ENCODE measurements at regions not wholly inside any gene's neighbourhood (a gene's known extent, or its start where the extent isn't known, plus 50 kb on each side); places are given as distances from the start of the nearest gene placed in this dataset.
"Not testable (repeated sequence)": the region's sequence is repeated elsewhere in the genome, so short reads cannot be mapped to it uniquely, and the experiment has no call there.

DNA sequence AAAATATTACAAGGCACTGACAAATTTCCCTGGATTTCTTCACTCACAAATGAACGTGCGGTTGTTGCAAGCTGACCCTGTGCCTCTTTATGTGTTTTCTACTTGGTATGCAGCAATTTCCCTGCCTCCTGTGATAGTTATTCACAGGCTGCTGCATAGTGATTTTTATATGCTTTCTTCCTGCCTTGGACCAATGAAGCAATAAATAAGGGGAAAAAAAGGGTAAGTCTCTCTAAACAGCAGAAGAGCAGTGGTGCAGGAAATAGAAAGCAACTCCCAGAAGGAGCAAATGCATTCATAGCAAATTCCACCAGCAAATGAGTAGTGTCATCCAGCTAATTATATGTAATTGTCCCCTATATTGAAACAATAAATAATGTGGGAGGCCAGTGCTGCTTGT lies 737.9 kb downstream of the GALC start:
- Mint-ChIP-seq H3K9me3 (peaks cover 12% of the 10 kb centered on the region), H3K27ac (no peak overlapping the region), H3K27me3 (no peaks in the 10 kb centered on the region), H3K4me1 (ENCODE audit: low read depth) (no peaks in the 10 kb centered on the region), H3K4me3 (no peak overlapping the region), H3K36me3 (no peaks in the 10 kb centered on the region)
- intact Hi-C loops (cut with micrococcal nuclease), result no loop called here
- CTCF ChIA-PET, result no interaction called here
- DNase-seq, result no peak
- POLR2A ChIA-PET, result no interaction called here

DNA sequence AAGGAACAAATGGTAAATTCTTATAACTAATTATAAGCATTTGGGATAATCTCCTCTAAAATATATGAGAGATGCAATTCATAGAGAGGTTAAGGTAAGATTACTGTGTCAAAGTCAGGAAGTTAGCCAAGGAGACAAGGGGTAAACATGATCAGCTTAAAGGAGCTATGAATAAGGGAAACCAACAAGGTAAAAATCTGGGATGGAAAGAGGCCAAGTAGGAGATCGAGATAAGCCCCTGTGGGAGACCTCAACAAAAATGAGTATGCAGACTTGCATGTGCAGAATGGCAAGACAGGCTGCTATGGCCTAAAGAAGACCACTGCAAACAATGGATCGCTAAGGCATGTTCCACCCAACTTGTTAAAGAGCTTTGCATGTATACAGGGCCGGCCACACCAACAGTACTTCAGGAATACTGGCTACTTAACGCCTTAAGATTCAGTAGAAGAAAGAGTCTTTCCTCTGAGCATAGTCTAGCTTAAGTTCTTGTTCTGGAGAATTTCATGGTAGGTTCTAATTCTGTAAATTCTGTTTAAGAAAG lies 738.6 kb downstream of the GALC start:
- CTCF ChIA-PET, result no interaction called here
- Mint-ChIP-seq H3K4me3 (no peak overlapping the region), H3K27ac (no peak overlapping the region), H3K27me3 (no peaks in the 10 kb centered on the region), H3K36me3 (no peaks in the 10 kb centered on the region), H3K4me1 (ENCODE audit: low read depth) (no peaks in the 10 kb centered on the region), H3K9me3 (peaks cover 12% of the 10 kb centered on the region)
- POLR2A ChIA-PET, result no interaction called here
- no peak for DNase-seq
- intact Hi-C loops (cut with micrococcal nuclease), result no loop called here

DNA sequence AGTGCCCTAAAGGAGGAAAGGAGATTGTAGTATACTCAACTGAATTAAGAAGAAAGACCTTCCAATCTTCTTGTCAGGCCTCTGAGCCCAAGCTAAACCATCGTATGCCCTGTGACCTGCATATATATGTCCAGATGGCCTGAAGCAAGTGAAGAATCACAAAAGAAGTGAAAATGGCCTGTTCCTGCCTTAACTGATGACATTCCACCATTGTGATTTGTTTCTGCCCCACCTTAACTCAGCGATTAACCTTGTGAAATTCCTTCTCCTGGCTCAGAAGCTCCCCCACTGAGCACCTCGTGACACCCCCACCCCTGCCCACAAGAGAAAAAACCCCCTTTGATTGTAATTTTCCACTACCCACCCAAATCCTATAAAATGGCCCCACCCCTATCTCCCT lies 739.2 kb downstream of the GALC start:
- H3K9me3 Mint-ChIP-seq, result peaks cover 12% of the 10 kb centered on the region
- H3K27ac Mint-ChIP-seq; POLR2A ChIA-PET; CTCF ChIA-PET; H3K4me1 Mint-ChIP-seq (ENCODE audit: low read depth); H3K27me3 Mint-ChIP-seq; intact Hi-C loops (cut with micrococcal nuclease); DNase-seq; H3K4me3 Mint-ChIP-seq; H3K36me3 Mint-ChIP-seq: not testable (repeated sequence)

DNA sequence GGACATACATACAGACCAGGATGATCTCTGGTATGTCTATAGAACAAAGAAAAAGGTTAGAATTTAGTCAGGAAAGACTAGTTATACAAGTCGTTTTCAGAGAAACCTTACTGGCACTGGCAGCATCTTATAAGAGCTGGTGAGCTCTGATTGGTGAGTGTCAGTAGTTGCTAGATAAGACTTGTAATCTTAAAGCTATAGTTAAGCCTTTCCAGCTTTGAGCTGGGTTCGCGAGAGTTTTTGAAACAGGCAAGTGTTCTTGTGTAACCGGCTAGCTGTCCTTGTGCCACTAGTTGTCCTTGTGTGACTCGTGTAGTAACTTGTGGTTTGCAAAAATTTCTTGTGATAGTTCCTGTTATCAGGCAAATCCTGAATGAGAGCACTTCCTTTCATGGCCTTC lies 740.9 kb downstream of the GALC start:
- intact Hi-C loops (cut with micrococcal nuclease), result no loop called here
- Mint-ChIP-seq H3K4me3 (no peak overlapping the region), H3K9me3 (peaks cover 12% of the 10 kb centered on the region), H3K4me1 (ENCODE audit: low read depth) (no peaks in the 10 kb centered on the region), H3K27me3 (no peaks in the 10 kb centered on the region), H3K36me3 (no peaks in the 10 kb centered on the region), H3K27ac (no peak overlapping the region)
- ChIA-PET POLR2A (no interaction called here), CTCF (no interaction called here)
- DNase-seq, result no peak

DNA sequence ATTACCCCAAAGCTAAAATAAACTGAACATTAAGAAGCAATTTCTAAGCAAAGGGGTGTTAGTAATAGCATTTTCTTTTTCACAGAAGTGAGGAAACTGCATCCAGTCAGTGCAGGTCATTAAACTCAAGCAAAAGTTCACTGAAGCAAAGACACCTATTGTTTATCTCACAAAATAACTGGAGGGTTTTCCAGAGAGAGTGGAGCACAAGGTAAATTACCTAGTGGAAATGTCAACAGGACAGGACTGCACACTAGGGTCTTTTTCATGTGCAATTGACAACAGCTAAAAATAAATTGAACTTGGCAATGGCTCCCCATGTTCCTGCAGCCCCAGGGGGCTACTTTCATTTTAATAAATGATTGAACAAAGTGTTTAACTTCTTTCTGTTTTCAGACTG lies 742.0 kb downstream of the GALC start:
- ChIA-PET CTCF (no interaction called here), POLR2A (no interaction called here)
- Mint-ChIP-seq H3K4me3 (no peak overlapping the region), H3K27me3 (no peaks in the 10 kb centered on the region), H3K4me1 (ENCODE audit: low read depth) (no peaks in the 10 kb centered on the region), H3K9me3 (peaks cover 13% of the 10 kb centered on the region), H3K27ac (no peak overlapping the region), H3K36me3 (no peaks in the 10 kb centered on the region)
- intact Hi-C loops (cut with micrococcal nuclease), result no loop called here
- DNase-seq, result no peak

DNA sequence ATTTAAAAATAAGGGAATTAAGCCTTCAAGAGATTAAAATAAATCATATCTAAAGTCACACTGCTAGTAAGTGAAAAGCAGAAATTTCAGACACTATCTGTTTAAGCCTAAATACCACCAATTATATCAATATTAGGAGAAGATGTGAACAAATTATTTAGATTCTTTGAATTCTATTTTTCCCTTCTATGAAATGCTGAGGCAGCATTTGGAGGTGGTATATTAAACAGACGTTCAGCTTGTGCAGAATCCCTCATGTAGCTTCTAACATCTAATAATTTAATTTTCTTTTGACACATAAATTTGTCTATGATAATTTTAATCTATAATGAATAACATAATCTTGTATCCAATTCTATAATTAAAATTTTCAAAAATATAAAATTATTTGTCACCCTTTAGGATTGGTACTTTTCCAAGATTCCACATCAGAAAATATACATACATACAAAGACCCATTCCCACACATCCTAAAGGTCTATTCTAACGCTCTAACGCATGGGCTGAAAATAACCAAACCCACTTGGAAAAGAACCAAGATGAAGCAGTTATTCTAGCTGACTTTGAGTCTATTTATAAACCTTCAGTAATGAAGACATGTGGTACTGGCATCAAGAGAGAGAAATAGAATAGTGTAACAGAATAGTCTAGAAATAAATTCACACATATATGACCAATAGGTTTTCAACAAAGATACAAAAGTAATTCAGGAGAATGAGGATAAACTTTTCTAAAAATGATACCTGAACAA lies 751.8 kb downstream of the GALC start:
- Mint-ChIP-seq H3K27me3 (no peaks in the 10 kb centered on the region), H3K9me3 (peaks cover 11% of the 10 kb centered on the region), H3K36me3 (no peaks in the 10 kb centered on the region), H3K27ac (no peak overlapping the region), H3K4me1 (ENCODE audit: low read depth) (no peaks in the 10 kb centered on the region), H3K4me3 (no peak overlapping the region)
- CTCF ChIA-PET, result no interaction called here
- POLR2A ChIA-PET, result no interaction called here
- no peak for DNase-seq
- intact Hi-C loops (cut with micrococcal nuclease), result no loop called here

DNA sequence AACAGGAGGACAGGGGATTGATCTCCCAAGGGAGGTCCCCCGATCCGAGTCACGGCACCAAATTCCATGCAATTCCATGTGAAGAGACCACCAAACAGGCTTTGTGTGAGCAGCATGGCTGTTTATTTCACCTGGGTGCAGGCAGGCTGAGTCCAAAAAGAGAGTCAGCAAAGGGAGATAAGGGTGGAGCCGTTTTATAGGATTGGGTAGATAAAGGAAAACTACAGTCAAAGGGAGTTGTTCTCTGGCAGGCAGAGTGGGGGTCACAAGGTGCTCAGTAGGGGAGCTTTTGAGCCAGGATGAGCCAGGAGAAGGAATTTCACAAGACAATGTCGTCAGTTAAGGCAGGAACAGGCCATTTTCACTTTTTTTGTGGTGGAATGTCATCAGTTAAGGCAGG lies 752.7 kb downstream of the GALC start:
- H3K9me3 Mint-ChIP-seq, result peaks cover 11% of the 10 kb centered on the region
- H3K4me3 Mint-ChIP-seq; H3K36me3 Mint-ChIP-seq; H3K27me3 Mint-ChIP-seq; CTCF ChIA-PET; DNase-seq; intact Hi-C loops (cut with micrococcal nuclease); POLR2A ChIA-PET; H3K4me1 Mint-ChIP-seq (ENCODE audit: low read depth); H3K27ac Mint-ChIP-seq: not testable (repeated sequence)

DNA sequence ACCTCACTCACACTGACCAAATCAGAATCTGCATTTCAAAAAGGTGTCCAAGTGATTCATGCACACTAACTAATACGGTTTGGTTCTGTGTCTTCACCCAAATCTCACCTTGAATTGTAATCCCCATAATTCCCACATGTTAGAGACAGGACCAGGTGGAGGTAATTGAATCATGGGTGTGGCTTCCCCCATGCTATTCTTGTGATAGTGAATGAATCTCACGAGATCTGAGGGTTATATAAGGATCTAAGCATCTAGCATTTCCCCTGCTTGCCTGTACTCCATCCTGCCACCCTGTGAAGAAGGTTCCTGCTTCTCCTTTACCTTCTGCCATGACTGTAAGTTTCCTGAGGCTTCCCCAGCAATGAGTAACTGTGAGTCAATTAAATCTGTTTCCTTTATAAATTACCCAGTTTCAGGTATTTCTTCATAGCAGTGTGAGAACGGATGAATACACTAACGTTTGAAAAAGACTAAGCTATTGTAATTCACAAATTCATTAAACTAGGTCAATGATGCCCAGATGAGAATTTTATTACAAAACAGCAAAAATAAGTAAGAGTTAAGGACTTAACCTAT lies 759.1 kb downstream of the GALC start:
- H3K27ac Mint-ChIP-seq, result no peak overlapping the region
- no peak for DNase-seq
- no peaks in the 10 kb centered on the region for H3K4me1 Mint-ChIP-seq (ENCODE audit: low read depth)
- POLR2A ChIA-PET, result no interaction called here
- no peak overlapping the region for H3K4me3 Mint-ChIP-seq
- CTCF ChIA-PET, result no interaction called here
- no peaks in the 10 kb centered on the region for H3K36me3 Mint-ChIP-seq
- no peaks in the 10 kb centered on the region for H3K27me3 Mint-ChIP-seq
- peaks cover 15% of the 10 kb centered on the region for H3K9me3 Mint-ChIP-seq
- intact Hi-C loops (cut with micrococcal nuclease), result no loop called here

DNA sequence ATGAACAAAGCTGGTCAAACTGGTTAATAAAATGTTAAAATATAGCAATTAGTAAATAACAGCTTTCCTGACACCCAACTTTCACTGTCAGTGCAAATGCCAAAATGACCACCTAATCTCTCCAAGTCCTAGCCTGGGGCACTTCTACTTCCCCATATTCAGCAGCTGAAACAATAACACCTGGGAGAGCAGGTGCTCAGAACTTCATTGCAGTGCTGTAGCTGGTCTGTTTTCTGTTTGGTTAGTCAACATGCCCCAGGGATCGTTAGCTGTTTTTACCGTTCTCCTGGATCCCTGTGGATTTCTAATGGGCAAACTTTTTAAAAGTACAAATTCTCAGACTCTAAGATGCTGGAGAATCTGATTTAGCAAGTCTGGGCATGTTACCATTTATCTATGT lies 759.7 kb downstream of the GALC start:
- Mint-ChIP-seq H3K9me3 (peaks cover 12% of the 10 kb centered on the region), H3K4me1 (ENCODE audit: low read depth) (no peaks in the 10 kb centered on the region), H3K4me3 (no peak overlapping the region), H3K27ac (no peak overlapping the region), H3K27me3 (no peaks in the 10 kb centered on the region), H3K36me3 (no peaks in the 10 kb centered on the region)
- intact Hi-C loops (cut with micrococcal nuclease), result no loop called here
- ChIA-PET POLR2A (no interaction called here), CTCF (no interaction called here)
- no peak for DNase-seq

DNA sequence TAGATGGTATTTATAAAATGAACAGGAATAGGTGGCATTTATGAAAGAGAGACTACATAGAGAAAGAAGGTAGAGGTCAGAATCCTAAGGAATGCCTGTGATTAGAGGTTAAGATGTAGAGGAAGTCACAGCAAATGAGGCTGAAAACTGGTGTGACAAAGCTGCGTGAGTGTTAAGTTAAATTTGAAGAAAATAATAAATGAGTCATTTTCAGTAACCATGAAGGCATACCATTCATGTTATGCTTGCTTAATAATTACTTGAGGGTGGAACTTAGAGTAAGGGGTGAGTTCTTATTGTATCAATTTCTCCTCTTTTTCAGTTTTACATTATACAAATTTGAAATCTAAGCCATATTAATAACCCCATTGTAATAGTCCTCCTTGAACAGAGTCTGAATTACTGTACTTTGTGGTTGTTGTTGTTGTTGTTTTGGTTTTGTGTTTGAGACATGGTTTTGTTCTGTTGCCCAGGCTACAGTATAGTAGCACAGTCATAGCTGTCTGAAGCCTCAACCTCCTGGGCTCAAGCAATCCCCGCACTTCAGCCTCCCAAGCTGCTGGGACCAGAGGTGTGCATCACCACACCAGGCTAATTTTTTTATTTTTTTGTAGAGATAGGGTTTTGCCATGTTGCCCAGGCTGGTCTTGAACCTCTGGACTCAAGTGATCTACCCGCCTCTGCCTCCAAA lies 761.5 kb downstream of the GALC start:
- Mint-ChIP-seq H3K36me3 (no peaks in the 10 kb centered on the region), H3K4me3 (no peak overlapping the region), H3K4me1 (ENCODE audit: low read depth) (no peaks in the 10 kb centered on the region), H3K27me3 (no peaks in the 10 kb centered on the region), H3K27ac (no peak overlapping the region), H3K9me3 (peaks cover 11% of the 10 kb centered on the region)
- intact Hi-C loops (cut with micrococcal nuclease), result no loop called here
- DNase-seq, result no peak
- ChIA-PET POLR2A (no interaction called here), CTCF (no interaction called here)

DNA sequence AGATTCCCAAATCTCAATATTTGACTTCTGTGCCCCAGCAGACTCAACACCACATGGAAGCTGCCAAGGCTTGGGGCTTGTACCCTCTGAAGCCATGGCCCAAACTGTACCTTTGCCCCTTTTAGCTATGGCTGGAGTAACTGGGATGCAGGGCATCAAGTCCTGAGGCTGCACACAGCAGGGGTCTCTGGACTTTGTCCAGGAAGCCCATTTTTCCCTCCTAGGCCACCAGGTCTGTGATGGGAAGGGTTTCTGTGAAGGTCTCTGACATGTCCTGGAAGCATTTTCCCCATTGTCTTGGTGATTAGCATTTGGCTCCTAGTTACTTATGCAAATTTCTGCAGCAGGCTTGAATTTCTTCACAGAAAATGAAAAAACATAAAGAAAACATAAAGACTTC lies 762.3 kb downstream of the GALC start:
- Mint-ChIP-seq H3K36me3 (no peaks in the 10 kb centered on the region), H3K4me1 (ENCODE audit: low read depth) (no peaks in the 10 kb centered on the region), H3K27me3 (no peaks in the 10 kb centered on the region), H3K4me3 (no peak overlapping the region), H3K9me3 (peaks cover 8% of the 10 kb centered on the region), H3K27ac (no peak overlapping the region)
- ChIA-PET CTCF (no interaction called here), POLR2A (no interaction called here)
- DNase-seq, result no peak
- intact Hi-C loops (cut with micrococcal nuclease), result no loop called here

DNA sequence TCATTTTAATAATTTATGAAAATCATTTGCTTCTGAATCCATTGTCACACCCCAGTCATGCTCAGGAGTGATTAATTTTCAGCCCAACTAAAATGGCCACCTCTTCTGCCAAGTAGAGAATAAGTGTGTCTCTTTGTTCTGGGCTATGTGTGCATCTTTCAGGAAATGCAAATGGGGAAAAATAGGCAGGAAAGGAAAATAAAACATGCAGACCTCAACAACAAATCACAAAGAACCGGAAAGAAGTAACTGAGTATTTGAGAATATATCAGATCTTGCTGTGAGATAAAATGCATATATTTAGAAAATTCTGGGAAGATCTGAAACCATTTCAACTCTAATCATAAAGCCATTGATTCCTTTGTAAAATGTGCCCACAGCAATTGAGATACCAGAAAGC lies 763.9 kb downstream of the GALC start:
- Mint-ChIP-seq H3K27me3 (no peaks in the 10 kb centered on the region), H3K27ac (no peak overlapping the region), H3K4me1 (ENCODE audit: low read depth) (no peaks in the 10 kb centered on the region), H3K36me3 (no peaks in the 10 kb centered on the region), H3K9me3 (peaks cover 8% of the 10 kb centered on the region), H3K4me3 (no peak overlapping the region)
- POLR2A ChIA-PET, result no interaction called here
- CTCF ChIA-PET, result no interaction called here
- DNase-seq, result no peak
- intact Hi-C loops (cut with micrococcal nuclease), result no loop called here

DNA sequence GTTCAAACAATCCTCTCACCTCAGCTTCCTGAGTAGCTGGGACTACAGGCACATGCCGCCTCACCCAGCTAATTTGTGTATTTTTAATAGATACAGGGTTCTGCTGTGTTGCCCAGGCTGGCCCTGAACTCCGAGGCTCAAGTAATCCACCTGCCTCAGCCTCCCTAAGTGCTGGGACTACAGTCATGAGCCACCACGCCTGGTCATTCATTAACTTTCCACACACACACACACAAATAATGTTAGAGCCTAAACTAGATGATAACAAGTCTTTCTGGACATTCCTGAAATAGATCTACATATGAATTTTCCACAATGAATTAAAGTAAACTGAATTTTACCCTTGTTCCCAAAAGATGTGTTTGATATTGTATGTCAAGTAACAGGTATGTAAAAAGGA lies 776.0 kb downstream of the GALC start:
- Mint-ChIP-seq H3K27ac (no peak overlapping the region), H3K4me3 (no peak overlapping the region), H3K4me1 (ENCODE audit: low read depth) (no peaks in the 10 kb centered on the region), H3K27me3 (no peaks in the 10 kb centered on the region), H3K36me3 (no peaks in the 10 kb centered on the region), H3K9me3 (peaks cover 6% of the 10 kb centered on the region)
- CTCF ChIA-PET, result no interaction called here
- POLR2A ChIA-PET, result no interaction called here
- no peak for DNase-seq
- intact Hi-C loops (cut with micrococcal nuclease), result no loop called here
